MG63 (cell line): ENCODE measurements at regions not wholly inside any gene's neighbourhood (a gene's known extent, or its start where the extent isn't known, plus 50 kb on each side); places are given as distances from the start of the nearest gene placed in this dataset.

Experiments
- DNase-seq: peaks from one replicate; pipeline ENCODE4 v3.0.0-alpha.2; 2020
- H3K27me3 ChIP-seq: fragments of 250-450 bp; sonication (Bioruptor Pico); 2 replicates; pipeline ENCODE4 v1.5.1; 2020; ENCODE audit warnings: mild to moderate bottlenecking, moderate library complexity
- H3K36me3 ChIP-seq: fragments of 250-450 bp; sonication (Bioruptor Pico); 2 replicates; pipeline ENCODE4 v1.5.1; 2020; ENCODE audit warnings: mild to moderate bottlenecking, moderate library complexity
- H3K4me3 ChIP-seq: fragments of 250-450 bp; sonication (Bioruptor Pico); 2 replicates; pipeline ENCODE4 v1.5.1; 2020; ENCODE audit warnings: mild to moderate bottlenecking, moderate library complexity
- H3K9me3 ChIP-seq: fragments of 250-450 bp; sonication (Bioruptor Pico); 2 replicates; pipeline ENCODE4 v1.5.1; 2020; ENCODE audit warnings: mild to moderate bottlenecking, moderate library complexity

GRCh38 chr20:40915756-40916155 lies 112.9 kb upstream of the TOP1 start:
- DNase-seq, result no peak

GRCh38 chr20:40916276-40916675 lies 112.3 kb upstream of the TOP1 start:
- no peak for DNase-seq
- H3K27me3 ChIP-seq, result no peaks in the 10 kb centered on the region
- no peaks in the 10 kb centered on the region for H3K36me3 ChIP-seq
- no peaks in the 10 kb centered on the region for H3K9me3 ChIP-seq
- no peak overlapping the region for H3K4me3 ChIP-seq

More at GRCh38 chr20:40915756-40916155, 112.9 kb upstream of the TOP1 start:
- no peaks in the 10 kb centered on the region for H3K36me3 ChIP-seq
- no peaks in the 10 kb centered on the region for H3K27me3 ChIP-seq
- H3K9me3 ChIP-seq, result no peaks in the 10 kb centered on the region
- no peak overlapping the region for H3K4me3 ChIP-seq

GRCh38 chr20:40920291-40920690 lies 108.3 kb upstream of the TOP1 start:
- Histone ChIP-seq H3K9me3 (no peaks in the 10 kb centered on the region), H3K27me3 (no peaks in the 10 kb centered on the region; the same call in 1 of the 2 replicates)

GRCh38 chr20:40922865-40923264 lies 105.8 kb upstream of the TOP1 start:
- H3K27me3 ChIP-seq, result peaks cover 4% of the 10 kb centered on the region; the same call in 1 of the 2 replicates
- H3K9me3 ChIP-seq, result no peaks in the 10 kb centered on the region
- DNase-seq, result no peak
- H3K4me3 ChIP-seq, result no peak overlapping the region
- H3K36me3 ChIP-seq, result no peaks in the 10 kb centered on the region

More at GRCh38 chr20:40920291-40920690, 108.3 kb upstream of the TOP1 start:
- Histone ChIP-seq H3K36me3 (no peaks in the 10 kb centered on the region), H3K4me3 (no peak overlapping the region)
- DNase-seq, result no peak

GRCh38 chr20:40925829-40926510 lies 102.7 kb upstream of the TOP1 start:
- no peaks in the 10 kb centered on the region for H3K9me3 ChIP-seq
- no peak overlapping the region for H3K4me3 ChIP-seq
- peaks cover 4% of the 10 kb centered on the region; the same call in 1 of the 2 replicates for H3K27me3 ChIP-seq
- DNase-seq, result no peak
- no peaks in the 10 kb centered on the region for H3K36me3 ChIP-seq

- Histone ChIP-seq H3K36me3 (no peaks in the 10 kb centered on the region), H3K4me3 (no peak overlapping the region), H3K27me3 (peaks cover 4% of the 10 kb centered on the region; the same call in 1 of the 2 replicates), H3K9me3 (no peaks in the 10 kb centered on the region)
- no peak for DNase-seq
Measured at GRCh38 chr20:40926928-40927327, 101.7 kb upstream of the TOP1 start.

- Histone ChIP-seq H3K4me3 (no peak overlapping the region), H3K9me3 (no peaks in the 10 kb centered on the region), H3K27me3 (0 out of 2 replicates have a peak, but pooled peaks cover 4% of the 10 kb centered on the region), H3K36me3 (no peaks in the 10 kb centered on the region)
- no peak for DNase-seq
Measured at GRCh38 chr20:40930561-40930960, 98.1 kb upstream of the TOP1 start.

GRCh38 chr20:40931410-40932044 lies 97.1 kb upstream of the TOP1 start:
- H3K27me3 ChIP-seq, result 0 out of 2 replicates have a peak, but pooled peaks cover 4% of the 10 kb centered on the region

GRCh38 chr20:40932436-40932835 lies 96.2 kb upstream of the TOP1 start:
- Histone ChIP-seq H3K9me3 (no peaks in the 10 kb centered on the region), H3K27me3 (no peaks in the 10 kb centered on the region), H3K4me3 (no peak overlapping the region), H3K36me3 (no peaks in the 10 kb centered on the region)
- no peak for DNase-seq

More at GRCh38 chr20:40931410-40932044, 97.1 kb upstream of the TOP1 start:
- H3K9me3 ChIP-seq, result no peaks in the 10 kb centered on the region
- H3K4me3 ChIP-seq, result no peak overlapping the region
- no peaks in the 10 kb centered on the region for H3K36me3 ChIP-seq
- DNase-seq, result no peak

GRCh38 chr20:40933758-40934157 lies 94.9 kb upstream of the TOP1 start:
- Histone ChIP-seq H3K4me3 (no peak overlapping the region), H3K36me3 (no peaks in the 10 kb centered on the region), H3K9me3 (no peaks in the 10 kb centered on the region), H3K27me3 (no peaks in the 10 kb centered on the region)
- DNase-seq, result no peak

- Histone ChIP-seq H3K4me3 (no peak overlapping the region), H3K9me3 (no peaks in the 10 kb centered on the region), H3K36me3 (no peaks in the 10 kb centered on the region), H3K27me3 (no peaks in the 10 kb centered on the region)
- DNase-seq, result no peak
Measured at GRCh38 chr20:40938020-40938419, 90.6 kb upstream of the TOP1 start.

GRCh38 chr20:40939667-40940066 lies 89.0 kb upstream of the TOP1 start:
- Histone ChIP-seq H3K9me3 (no peaks in the 10 kb centered on the region), H3K27me3 (no peaks in the 10 kb centered on the region), H3K4me3 (no peak overlapping the region), H3K36me3 (no peaks in the 10 kb centered on the region)
- no peak for DNase-seq

- Histone ChIP-seq H3K27me3 (no peaks in the 10 kb centered on the region), H3K9me3 (no peaks in the 10 kb centered on the region), H3K4me3 (no peak overlapping the region), H3K36me3 (no peaks in the 10 kb centered on the region)
- DNase-seq, result no peak
Measured at GRCh38 chr20:40941133-40941610, 87.5 kb upstream of the TOP1 start.

- Histone ChIP-seq H3K9me3 (no peaks in the 10 kb centered on the region), H3K36me3 (no peaks in the 10 kb centered on the region)
- no peak for DNase-seq
Measured at GRCh38 chr20:40942006-40942405, 86.6 kb upstream of the TOP1 start.

GRCh38 chr20:40942775-40943174 lies 85.8 kb upstream of the TOP1 start:
- DNase-seq, result no peak
- H3K9me3 ChIP-seq, result no peaks in the 10 kb centered on the region
- no peaks in the 10 kb centered on the region for H3K36me3 ChIP-seq
- no peak overlapping the region for H3K4me3 ChIP-seq
- H3K27me3 ChIP-seq, result no peaks in the 10 kb centered on the region

More at GRCh38 chr20:40942006-40942405, 86.6 kb upstream of the TOP1 start:
- no peaks in the 10 kb centered on the region for H3K27me3 ChIP-seq
- no peak overlapping the region for H3K4me3 ChIP-seq

- no peaks in the 10 kb centered on the region for H3K9me3 ChIP-seq
- no peak overlapping the region for H3K4me3 ChIP-seq
- DNase-seq, result no peak
- no peaks in the 10 kb centered on the region for H3K27me3 ChIP-seq
- no peaks in the 10 kb centered on the region for H3K36me3 ChIP-seq
Measured at GRCh38 chr20:40943591-40943990, 85.0 kb upstream of the TOP1 start.

GRCh38 chr20:40945189-40945588 lies 83.4 kb upstream of the TOP1 start:
- H3K9me3 ChIP-seq, result no peaks in the 10 kb centered on the region
- no peak overlapping the region for H3K4me3 ChIP-seq
- DNase-seq, result no peak
- no peaks in the 10 kb centered on the region for H3K36me3 ChIP-seq
- H3K27me3 ChIP-seq, result no peaks in the 10 kb centered on the region
